IPS-18a (cell line): ENCODE measurements at regions not wholly inside any gene's neighbourhood (a gene's known extent, or its start where the extent isn't known, plus 50 kb on each side); places are given as distances from the start of the nearest gene placed in this dataset.

Experiments used
- H3K27ac ChIP-seq: one replicate; pipeline ENCODE4 v1.5.1; 2013; ENCODE audit warnings: low read length
- H3K27me3 ChIP-seq: one replicate; pipeline ENCODE4 v1.6.1; 2013; ENCODE audit warnings: mild to moderate bottlenecking, low read length; ENCODE audit not compliant: control insufficient read depth, insufficient read depth
- H3K36me3 ChIP-seq: one replicate; pipeline ENCODE4 v1.6.1; 2013; ENCODE audit warnings: low read depth, low read length; ENCODE audit not compliant: control insufficient read depth
- H3K4me1 ChIP-seq: one replicate; pipeline ENCODE4 v1.6.1; 2013; ENCODE audit warnings: low read depth, low read length; ENCODE audit not compliant: control insufficient read depth
- H3K4me3 ChIP-seq: one replicate; pipeline ENCODE4 v1.5.1; 2013; ENCODE audit warnings: low read length
- H3K9ac ChIP-seq: one replicate; pipeline ENCODE4 v1.6.1; 2013; ENCODE audit warnings: mild to moderate bottlenecking, low read length, moderate library complexity
- H3K9me3 ChIP-seq: one replicate; pipeline ENCODE4 v1.6.1; 2013; ENCODE audit warnings: low read depth, low read length; ENCODE audit not compliant: control insufficient read depth

DNA sequence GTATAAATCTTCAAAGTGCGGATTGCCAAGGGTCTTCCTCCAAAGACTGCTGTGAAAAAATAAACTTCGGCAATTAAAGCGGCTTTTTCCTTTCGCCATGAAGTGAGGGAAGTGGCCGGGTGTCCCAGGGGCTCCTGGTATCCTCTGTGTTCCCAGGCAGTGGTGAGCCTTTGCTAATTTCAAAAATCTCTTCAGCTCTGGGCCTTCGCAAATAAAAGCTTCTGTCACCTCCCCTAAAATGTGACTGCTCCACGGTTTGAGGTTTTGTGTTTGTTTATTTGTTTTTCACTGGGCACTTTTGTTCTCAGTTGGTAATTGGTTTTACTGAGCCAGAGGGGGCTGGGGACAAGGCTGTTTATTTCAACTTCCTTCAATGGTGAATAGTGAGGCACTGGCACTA, 270.1 kb upstream of the POU3F3 start:
- H3K9me3 ChIP-seq: no peaks in the 10 kb centered on the region
- no peak overlapping the region for H3K4me3 ChIP-seq
- no peak overlapping the region for H3K27ac ChIP-seq
- no peaks in the 10 kb centered on the region for H3K27me3 ChIP-seq
- H3K4me1 ChIP-seq: peaks cover 16% of the 10 kb centered on the region
- H3K36me3 ChIP-seq: no peaks in the 10 kb centered on the region
- H3K9ac ChIP-seq: no peak overlapping the region

DNA sequence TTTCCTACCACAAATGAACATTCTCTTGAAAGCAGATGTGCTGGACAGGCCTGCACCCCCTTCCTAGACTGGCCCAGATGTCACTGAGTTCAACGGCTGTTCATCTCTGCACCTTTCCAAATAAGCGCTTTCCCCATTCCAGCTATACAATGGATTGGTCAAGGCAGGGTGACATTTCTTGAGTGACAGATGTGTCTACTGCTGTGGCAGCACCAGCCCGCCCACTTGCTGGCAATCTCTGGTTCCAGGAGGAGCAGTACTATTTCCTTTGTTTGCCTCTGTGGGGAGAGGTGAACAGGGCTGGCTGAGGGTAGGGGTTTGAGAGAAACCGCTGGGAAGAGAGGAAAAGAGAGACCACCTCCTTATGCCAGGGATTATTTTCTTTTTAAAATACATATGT, 269.5 kb upstream of the POU3F3 start:
- H3K4me1 ChIP-seq: peaks cover 16% of the 10 kb centered on the region
- no peaks in the 10 kb centered on the region for H3K9me3 ChIP-seq
- no peak overlapping the region for H3K9ac ChIP-seq
- no peak overlapping the region for H3K4me3 ChIP-seq
- H3K27me3 ChIP-seq: no peaks in the 10 kb centered on the region
- no peaks in the 10 kb centered on the region for H3K36me3 ChIP-seq
- H3K27ac ChIP-seq: no peak overlapping the region

DNA sequence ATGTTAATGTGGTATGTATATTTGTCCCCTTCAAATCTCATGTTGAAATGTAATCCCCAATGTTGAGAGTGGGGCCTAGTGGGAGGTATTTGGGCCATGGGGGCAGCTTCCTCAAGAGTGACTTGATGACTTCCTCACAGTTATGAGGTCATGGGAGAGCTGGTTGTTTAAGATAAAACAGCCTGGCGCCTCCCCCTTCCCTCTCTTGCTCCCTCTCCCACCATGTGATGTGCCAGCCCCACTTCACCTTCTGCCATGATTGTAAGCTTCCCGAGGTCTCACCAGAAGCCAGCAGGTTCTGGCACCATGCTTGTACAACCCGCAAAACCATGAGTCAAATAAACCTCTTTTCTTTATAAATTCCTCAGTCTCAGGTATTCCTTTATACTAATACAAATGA, 258.3 kb upstream of the POU3F3 start:
- H3K4me3 ChIP-seq: no peak overlapping the region
- no peaks in the 10 kb centered on the region for H3K27me3 ChIP-seq
- H3K4me1 ChIP-seq: no peaks in the 10 kb centered on the region
- H3K9ac ChIP-seq: no peak overlapping the region
- no peak overlapping the region for H3K27ac ChIP-seq
- no peaks in the 10 kb centered on the region for H3K36me3 ChIP-seq
- H3K9me3 ChIP-seq: peaks cover 8% of the 10 kb centered on the region

DNA sequence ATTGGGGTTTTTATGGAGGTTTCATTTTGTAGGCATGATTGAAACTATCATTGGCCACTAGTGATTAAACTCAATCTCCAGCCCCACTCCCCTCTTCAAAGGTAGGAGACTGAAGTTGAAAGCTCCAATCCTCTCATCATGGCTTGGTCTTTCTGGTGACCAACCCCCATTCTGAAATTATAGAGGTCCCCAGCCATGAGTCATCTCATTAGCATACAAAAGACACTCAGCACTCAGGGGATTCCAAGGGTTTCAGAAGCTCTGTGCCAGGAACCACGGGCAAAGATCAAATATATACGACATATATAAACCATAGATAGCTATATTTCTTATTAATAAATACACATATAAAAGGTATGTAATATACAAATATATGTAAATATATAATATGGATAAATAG, 256.0 kb upstream of the POU3F3 start:
- no peaks in the 10 kb centered on the region for H3K27me3 ChIP-seq
- no peak overlapping the region for H3K27ac ChIP-seq
- peaks cover 3% of the 10 kb centered on the region for H3K9me3 ChIP-seq
- H3K36me3 ChIP-seq: no peaks in the 10 kb centered on the region
- no peak overlapping the region for H3K4me3 ChIP-seq
- no peaks in the 10 kb centered on the region for H3K4me1 ChIP-seq
- no peak overlapping the region for H3K9ac ChIP-seq

DNA sequence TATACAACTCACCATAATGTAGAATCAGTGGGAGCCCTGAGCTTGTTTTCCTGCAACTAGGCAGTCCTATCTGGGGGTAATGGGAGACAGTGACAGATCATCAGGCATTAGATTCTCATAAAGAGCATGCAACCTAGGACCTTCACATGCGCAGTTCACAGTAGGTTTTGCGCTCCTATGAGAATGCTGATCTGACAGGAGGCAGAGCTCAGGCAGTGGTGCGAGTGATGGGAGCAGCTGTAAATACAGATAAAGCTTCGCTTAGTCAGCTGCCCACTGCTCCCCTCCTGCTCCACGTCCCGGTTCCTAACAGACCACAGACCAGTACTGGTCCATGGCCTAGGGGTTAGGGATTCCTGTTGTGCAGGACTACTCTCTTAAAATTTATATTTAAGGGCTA, 255.3 kb upstream of the POU3F3 start:
- H3K27ac ChIP-seq: no peak overlapping the region
- H3K4me3 ChIP-seq: no peak overlapping the region
- no peak overlapping the region for H3K9ac ChIP-seq
- H3K4me1 ChIP-seq: no peaks in the 10 kb centered on the region
- no peaks in the 10 kb centered on the region for H3K27me3 ChIP-seq
- H3K36me3 ChIP-seq: no peaks in the 10 kb centered on the region
- H3K9me3 ChIP-seq: peaks cover 3% of the 10 kb centered on the region

DNA sequence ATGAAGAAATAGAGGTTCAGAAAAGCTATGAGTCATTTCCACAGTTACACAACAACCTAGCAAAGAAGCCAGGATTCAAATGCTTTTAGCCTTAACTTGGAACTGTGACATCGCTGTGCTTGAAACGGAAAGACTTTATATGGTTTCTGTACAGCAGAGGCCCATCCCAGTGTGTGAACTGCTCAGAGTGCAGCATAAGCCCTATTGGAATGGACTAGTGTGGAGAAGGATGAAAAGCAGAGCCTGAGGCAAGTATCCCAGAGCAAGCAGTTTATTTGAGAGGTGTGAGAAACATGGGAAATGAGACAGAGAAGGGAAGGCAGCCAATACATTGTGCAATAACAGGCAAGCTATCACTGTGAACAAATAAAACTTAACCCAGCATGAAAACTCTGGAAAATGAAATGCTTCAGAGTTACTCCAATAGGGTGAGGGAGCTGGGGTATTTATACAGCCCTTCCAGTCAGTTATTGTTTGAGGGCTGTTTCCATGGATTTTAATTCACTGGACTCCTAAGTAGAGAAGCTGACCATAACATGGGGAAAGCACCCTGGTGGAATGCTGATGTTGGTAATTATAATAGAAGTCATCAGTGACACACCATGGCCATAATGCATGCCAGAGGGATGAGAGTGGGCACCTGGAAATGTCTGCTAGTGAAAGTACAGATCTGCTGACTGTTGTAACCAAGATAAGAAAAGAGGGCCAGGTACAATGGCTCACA, 254.0 kb upstream of the POU3F3 start:
- no peaks in the 10 kb centered on the region for H3K27me3 ChIP-seq
- H3K36me3 ChIP-seq: no peaks in the 10 kb centered on the region
- no peak overlapping the region for H3K4me3 ChIP-seq
- no peaks in the 10 kb centered on the region for H3K4me1 ChIP-seq
- peaks cover 7% of the 10 kb centered on the region for H3K9me3 ChIP-seq
- H3K9ac ChIP-seq: no peak overlapping the region
- H3K27ac ChIP-seq: no peak overlapping the region

DNA sequence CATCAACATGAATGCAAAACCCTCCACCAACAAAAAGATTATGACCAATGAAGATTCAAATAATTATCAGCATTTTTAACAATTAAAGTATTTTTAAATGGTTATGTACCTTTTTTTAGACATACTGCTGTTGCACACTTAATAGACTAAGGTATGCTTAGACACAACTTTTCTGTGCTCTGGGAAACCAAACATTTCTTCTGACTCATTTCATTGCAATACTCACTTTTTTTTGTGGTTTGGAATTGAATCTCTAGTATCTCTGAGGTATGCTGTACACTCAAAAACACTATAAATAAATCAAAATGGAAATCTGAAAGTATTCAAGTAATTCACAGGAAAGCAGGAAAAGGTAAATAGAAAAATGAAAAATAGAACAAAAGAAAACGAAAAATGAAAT, 247.9 kb upstream of the POU3F3 start:
- Histone ChIP-seq H3K9ac (no peak overlapping the region), H3K9me3 (peaks cover 3% of the 10 kb centered on the region), H3K36me3 (no peaks in the 10 kb centered on the region), H3K27me3 (no peaks in the 10 kb centered on the region), H3K27ac (no peak overlapping the region), H3K4me3 (no peak overlapping the region), H3K4me1 (no peaks in the 10 kb centered on the region)

DNA sequence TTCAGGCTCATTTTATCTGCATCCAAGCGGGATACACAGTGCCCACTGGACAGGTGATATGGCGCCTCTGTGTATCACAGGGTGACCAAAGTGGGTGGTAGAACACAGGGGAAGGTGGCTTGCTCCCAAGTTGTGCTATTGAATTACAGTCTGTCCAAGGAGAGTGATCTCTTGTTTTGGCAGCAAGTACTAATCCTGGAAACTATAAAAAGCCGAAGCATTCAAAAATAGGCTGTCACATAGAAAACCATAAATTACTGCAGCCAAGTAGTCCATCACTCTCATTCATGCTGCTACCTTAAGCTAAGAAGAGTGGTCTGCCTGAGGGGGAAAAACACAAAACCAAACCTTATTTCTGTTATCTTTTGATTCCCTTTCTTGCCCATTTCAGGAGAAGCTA, 237.1 kb upstream of the POU3F3 start:
- Histone ChIP-seq H3K36me3 (no peaks in the 10 kb centered on the region), H3K4me1 (no peaks in the 10 kb centered on the region), H3K9ac (no peak overlapping the region), H3K4me3 (no peak overlapping the region), H3K27me3 (no peaks in the 10 kb centered on the region), H3K27ac (no peak overlapping the region), H3K9me3 (no peaks in the 10 kb centered on the region)

DNA sequence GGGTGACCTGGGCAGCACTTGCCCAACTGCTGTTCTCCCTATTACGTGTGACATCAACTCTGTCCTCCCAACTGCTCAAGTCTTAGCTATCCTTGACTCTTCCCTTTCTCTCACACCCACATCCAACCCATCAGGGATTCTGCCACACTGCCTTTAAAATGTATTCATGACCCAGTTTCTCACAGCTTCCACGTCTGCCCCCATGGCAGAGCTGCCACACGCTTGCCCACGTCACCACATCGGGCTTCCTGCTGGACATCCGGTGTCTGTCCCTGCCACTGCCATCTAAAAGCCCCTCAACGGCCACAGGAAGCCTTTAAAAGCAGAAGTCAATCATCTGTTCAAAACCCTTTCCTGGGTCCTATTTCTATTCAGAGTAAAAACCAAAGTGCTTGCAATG, 233.1 kb upstream of the POU3F3 start:
- no peaks in the 10 kb centered on the region for H3K36me3 ChIP-seq
- no peaks in the 10 kb centered on the region for H3K27me3 ChIP-seq
- H3K27ac ChIP-seq: no peak overlapping the region
- H3K4me1 ChIP-seq: no peaks in the 10 kb centered on the region
- H3K9ac ChIP-seq: no peak overlapping the region
- no peak overlapping the region for H3K4me3 ChIP-seq
- H3K9me3 ChIP-seq: no peaks in the 10 kb centered on the region

DNA sequence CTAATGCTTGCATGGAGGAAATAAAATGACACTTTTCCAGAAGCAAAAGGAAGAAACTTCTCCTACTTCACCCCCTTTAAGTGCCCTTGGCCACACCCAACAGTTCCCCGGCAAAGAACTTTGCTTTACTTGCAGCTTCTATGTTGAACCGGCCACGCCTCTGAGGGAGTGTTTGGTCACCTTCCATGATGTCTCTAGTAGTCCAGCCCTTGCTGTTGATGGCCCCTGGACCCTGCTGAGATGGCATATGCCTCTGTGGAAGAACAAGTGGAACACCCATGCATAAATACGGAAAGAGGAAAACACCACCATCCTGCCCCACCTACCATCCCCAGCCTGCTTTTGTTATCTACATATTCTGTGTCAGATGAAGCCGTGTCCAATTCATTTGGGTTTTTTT, 218.3 kb upstream of the POU3F3 start:
- no peaks in the 10 kb centered on the region for H3K36me3 ChIP-seq
- H3K27ac ChIP-seq: no peak overlapping the region
- no peaks in the 10 kb centered on the region for H3K4me1 ChIP-seq
- H3K9me3 ChIP-seq: no peaks in the 10 kb centered on the region
- H3K9ac ChIP-seq: no peak overlapping the region
- H3K4me3 ChIP-seq: no peak overlapping the region
- no peaks in the 10 kb centered on the region for H3K27me3 ChIP-seq

DNA sequence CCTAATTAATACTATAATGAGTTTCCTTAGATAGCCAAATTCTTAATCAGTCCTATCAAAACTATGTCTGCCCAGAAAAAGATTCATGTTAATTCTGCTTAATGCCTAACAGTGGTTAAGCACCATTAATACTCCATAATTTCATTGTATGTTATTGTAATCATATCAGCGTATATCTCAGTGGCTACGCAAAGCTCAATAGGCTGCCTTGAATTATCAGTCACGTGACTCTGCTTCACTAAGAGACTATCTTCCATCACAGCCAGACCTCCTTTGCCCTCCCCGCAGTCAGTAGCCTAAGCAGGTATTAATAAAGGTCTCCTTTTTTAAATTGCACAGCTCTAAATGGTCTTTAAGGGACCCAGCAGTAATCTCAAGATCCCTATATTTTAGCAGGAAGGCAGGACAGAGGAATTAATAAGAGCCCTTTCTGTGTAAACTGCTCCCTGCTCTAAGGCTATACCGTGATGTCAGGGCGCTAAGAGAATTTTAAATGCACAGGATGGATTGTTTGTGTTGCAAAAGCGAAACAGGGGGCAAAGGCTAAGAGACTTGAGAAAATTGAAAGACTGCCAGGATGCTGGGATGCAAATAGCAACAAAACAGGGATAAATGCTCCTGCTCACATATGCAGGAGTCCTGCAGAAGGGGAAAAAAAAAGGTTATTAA, 215.6 kb upstream of the POU3F3 start:
- H3K4me3 ChIP-seq: no peak overlapping the region
- H3K9me3 ChIP-seq: no peaks in the 10 kb centered on the region
- no peaks in the 10 kb centered on the region for H3K4me1 ChIP-seq
- no peaks in the 10 kb centered on the region for H3K36me3 ChIP-seq
- H3K27me3 ChIP-seq: no peaks in the 10 kb centered on the region
- no peak overlapping the region for H3K9ac ChIP-seq
- H3K27ac ChIP-seq: no peak overlapping the region

DNA sequence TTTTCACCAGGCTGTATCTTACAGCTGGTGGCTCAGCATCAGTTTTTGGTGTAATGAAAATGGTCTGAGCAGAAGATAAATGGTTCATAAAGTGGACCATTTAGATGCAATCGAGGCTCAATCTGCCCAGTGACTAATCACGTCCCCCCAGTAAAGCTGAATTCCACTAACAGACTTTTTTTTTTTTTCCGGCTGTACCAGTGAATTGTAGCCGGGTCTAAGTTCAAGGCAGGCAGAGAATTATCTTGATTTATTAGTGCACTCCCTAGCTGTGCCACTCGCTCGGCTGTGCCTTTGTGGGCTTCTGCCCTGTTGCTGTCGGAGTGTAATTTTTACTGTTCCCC, 215.1 kb upstream of the POU3F3 start:
- Histone ChIP-seq H3K9me3 (no peaks in the 10 kb centered on the region), H3K9ac (no peak overlapping the region), H3K4me1 (no peaks in the 10 kb centered on the region), H3K27me3 (no peaks in the 10 kb centered on the region), H3K27ac (no peak overlapping the region), H3K36me3 (no peaks in the 10 kb centered on the region), H3K4me3 (no peak overlapping the region)
